HepG2 (cell line): ENCODE measurements at regions not wholly inside any gene's neighbourhood (a gene's known extent, or its start where the extent isn't known, plus 50 kb on each side); places are given as distances from the start of the nearest gene placed in this dataset.

Experiments used
- CTCF ChIP-seq: sonication (generic); formaldehyde crosslinking; IDR thresholded peaks from 2 replicates; pipeline ENCODE4 v1.5.0; 2020; ENCODE audit warnings: mild to moderate bottlenecking, missing genetic modification reagents, moderate library complexity
- ZNF138 ChIP-seq: sonication (generic); formaldehyde crosslinking; IDR thresholded peaks from 2 replicates; pipeline ENCODE4 v1.5.0; 2020; ENCODE audit warnings: mild to moderate bottlenecking, low read depth, missing genetic modification reagents
- TF ChIP-seq, protein P1 (sequence below): IDR thresholded peaks from 2 replicates; pipeline ENCODE4 v1.6.1; 2012; ENCODE audit warnings: inconsistent platforms

GRCh38 chr13:107976628-107977027 is 238.7 kb downstream of the LIG4 start:
- TF ChIP-seq CTCF (no peak), ZNF138 (no peak)
- TF ChIP-seq, protein P1, sequence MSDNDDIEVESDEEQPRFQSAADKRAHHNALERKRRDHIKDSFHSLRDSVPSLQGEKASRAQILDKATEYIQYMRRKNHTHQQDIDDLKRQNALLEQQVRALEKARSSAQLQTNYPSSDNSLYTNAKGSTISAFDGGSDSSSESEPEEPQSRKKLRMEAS = no peak
